ENCODE measurements at regions not wholly inside any gene's neighbourhood (a gene's known extent, or its start where the extent isn't known, plus 50 kb on each side); places are given as distances from the start of the nearest gene placed in this dataset.

- in situ Hi-C loops (cut with MboI; ENCODE audit: low sequenced_read_pairs) = loop anchor here (10.0 kb wide), 1 partner anchor 75 kb away; the partner anchor contains the start of gene C15orf39
These were observed 71.9 kb upstream of the C15orf39 start for GRCh38 chr15:75129788-75130187.

DNA sequence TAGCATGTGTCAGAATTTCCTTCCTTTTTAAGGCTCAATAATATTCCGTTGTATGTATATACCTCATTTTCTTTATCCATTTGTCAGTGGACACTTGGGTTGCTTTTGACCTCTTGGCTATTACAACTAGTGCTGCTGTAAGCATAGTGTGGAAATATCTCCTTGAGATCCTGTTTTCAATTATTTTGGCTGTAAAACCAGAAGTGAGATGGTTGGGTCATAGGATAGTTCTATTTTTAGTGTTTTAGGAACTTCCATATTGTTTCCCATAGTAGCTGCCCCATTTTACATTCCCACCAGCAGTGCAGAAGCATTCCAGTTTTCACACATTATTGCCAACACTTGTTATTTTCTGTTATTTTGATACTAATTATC lies 70.4 kb upstream of the C15orf39 start:
- in situ Hi-C loops (cut with MboI; ENCODE audit: low sequenced_read_pairs) = no loop called here

- in situ Hi-C loops (cut with MboI; ENCODE audit: low sequenced_read_pairs) = no loop called here
These were observed 66.9 kb upstream of the C15orf39 start for GRCh38 chr15:75134748-75135147.

DNA sequence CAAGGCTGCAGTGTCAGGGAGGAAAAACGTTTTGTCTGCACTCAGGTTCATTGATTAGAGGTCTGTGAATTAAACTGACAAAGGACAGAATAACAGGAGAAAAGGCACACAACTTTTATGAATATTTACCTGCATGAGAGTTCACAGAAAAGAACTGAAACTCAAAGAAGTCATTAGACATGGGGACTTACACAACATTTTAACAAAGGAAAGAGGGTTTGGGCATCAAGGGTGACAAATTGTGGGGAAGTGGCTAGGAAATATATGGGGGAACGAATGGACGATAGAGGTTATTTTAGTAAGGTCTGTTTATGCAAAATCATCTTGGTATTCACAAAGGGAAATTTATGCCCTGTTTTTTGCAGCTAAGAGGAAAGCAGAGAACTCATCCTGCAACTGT lies 65.6 kb upstream of the C15orf39 start:
- in situ Hi-C loops (cut with MboI; ENCODE audit: low sequenced_read_pairs) = no loop called here

GRCh38 chr15:75136758-75137157 lies 64.9 kb upstream of the C15orf39 start:
- in situ Hi-C loops (cut with MboI; ENCODE audit: low sequenced_read_pairs) = no loop called here

DNA sequence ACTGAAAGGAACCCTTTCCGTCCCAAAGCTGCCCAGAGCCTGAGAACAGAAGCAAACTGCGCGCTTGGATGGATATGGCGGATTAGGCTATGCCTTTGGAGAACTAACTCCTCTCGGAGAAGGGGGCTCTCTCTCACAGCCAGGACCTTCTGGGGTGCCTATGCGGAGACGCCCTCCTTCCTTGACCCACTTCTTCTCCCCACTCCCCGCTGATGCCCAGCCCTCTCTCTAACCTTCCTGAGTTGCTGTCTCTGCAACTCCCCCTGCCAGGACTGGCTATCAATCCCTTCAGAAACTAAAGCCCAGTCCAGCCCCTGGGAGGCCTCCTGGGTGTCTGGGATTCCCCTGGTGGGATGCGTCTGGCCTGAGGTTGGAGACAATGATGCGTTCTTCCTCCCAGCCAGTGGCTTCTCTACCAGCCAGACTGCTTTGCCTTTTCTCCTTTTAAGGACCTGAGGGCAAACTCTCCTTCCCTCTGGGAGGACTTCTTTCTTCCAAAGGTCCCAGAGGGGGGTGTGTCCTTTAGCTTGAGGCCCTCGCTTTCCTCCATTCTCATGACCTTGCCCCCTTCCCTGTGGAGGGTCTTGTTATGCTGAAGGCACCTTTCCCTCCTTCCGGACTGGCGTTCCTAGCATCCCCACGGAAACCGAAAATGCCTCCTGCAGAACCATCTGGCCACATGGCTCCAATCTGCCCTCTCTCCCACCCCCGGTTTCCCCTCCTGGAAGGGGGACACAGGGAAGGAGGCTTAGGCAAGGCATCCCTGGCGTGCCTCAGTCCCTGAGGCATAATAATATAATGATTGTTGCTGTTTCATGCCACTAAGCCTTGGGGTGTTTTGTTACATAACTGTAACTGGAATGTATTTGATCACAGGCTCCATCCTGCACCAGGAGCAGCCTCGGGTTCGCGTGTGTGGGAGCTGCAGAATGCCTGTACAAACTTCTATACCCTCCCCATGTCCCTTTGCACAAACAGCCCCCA lies 63.4 kb upstream of the C15orf39 start:
- in situ Hi-C loops (cut with MboI; ENCODE audit: low sequenced_read_pairs) = no loop called here

DNA sequence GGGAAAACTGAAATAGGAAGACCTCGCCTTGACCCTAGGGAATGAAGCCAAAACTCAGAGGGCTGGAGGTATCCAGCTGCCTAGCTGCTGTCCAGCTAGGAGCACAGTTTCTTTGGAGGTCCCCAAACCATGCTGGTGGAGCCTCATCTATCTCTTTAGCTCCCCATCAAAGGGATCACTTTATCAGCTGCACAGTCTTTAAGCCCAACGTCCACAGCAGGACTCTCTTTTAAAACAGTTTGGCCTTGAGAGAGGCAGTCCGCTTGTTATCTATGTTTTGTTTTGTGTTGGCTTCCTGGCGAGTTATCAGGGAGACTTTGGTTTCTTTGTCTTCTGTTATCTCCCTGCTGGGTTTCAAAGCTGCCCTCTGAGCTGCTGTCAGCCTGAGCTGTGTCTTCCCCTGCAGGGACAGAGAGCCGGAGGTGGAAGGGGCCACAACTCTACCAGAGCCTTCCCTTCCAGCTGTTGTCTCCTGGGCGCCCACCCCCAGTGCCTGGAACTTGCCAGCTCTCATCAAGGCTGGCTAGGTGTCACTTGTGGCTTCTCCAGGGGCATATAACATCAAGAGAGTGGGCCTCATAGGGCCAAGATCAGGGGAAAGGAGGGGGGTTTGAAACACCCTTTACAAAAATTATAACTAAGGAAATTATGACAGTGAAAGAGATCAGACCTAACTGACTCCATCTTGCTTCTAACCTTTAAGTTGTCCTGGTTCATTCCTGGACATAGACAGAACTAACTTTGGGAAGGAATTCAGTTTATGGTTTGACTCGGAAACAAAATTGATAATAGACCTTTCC lies 61.4 kb upstream of the C15orf39 start:
- in situ Hi-C loops (cut with MboI; ENCODE audit: low sequenced_read_pairs) = no loop called here

DNA sequence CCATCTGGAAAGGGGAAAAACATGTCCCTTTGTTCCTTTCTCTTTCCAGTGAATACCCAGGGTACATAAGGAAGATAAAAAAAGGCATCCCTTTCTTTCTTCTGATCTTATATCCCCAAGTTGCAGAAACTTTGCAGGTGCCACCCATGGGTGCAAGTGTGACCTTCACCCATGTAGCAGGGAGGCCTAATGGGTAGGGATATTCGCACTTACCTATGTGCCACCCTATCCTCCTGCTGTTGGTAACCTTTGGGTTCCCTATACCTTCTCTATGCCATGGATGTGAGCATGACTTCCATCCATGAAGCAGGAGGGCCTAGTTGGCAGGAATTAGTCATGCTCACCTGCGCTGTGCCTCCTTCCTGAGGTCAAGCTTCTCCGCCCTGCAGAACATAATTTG lies 59.2 kb upstream of the C15orf39 start:
- in situ Hi-C loops (cut with MboI; ENCODE audit: low sequenced_read_pairs) = no loop called here

- in situ Hi-C loops (cut with MboI; ENCODE audit: low sequenced_read_pairs) = no loop called here
These were observed 57.8 kb upstream of the C15orf39 start for GRCh38 chr15:75143738-75144334.

DNA sequence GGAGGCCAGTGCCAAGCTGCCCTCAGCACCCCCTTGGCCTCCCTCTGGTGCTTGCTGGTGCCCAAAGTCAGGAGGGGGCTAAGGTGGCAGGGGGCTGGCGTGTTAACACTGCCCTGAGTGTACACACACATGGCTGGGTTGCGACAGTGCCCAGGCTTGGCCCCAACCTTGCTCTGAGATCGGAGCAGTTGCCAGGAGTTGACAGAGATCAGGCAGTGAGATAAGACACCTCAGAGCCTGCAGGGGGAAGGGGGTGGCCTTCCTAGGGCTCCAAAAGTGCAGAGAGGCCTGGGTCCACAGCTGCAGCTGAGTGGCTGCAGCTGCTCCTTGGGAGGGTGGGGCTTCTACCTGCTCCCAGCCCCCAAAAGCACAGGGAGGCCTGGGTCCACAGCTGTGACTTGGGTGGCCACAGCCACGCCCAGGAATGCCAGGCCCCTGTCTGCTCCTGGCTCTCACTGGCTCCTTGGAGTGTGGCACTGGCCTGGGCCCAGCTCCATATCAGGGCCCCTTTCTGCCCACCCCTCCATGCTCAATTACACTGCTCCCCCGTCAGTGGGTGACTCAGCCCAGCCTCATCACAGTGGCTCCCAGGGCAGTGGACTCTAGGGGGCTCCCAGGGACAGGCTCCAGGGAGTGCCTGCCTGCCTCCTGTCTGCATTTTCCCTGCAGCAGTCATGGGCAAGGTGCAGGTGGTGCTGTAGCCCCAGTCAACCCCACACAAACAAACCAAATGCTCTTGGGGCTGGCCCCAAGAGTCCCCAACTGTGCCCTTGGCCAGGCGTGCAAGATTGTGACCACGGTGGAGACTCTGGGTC lies 56.4 kb upstream of the C15orf39 start:
- in situ Hi-C loops (cut with MboI; ENCODE audit: low sequenced_read_pairs) = no loop called here

DNA sequence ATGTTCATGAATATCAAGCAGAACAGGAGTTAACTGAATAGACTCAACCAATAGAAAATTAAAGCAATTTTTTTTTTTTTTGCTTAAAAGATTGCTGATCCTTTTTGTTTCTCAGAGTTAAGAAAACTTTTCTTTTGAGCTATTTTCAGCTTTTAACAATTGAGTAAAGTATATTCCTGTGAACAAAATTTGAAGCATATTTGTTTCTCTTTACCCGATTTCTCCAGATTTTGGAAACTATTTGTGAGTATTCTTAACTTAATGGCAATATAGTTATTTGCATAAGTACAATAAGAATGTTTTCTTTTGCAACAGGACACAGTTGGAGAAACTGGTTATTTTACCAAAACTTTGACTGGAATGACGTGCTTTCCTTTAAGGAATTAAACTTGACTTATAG lies 53.4 kb upstream of the C15orf39 start:
- in situ Hi-C loops (cut with MboI; ENCODE audit: low sequenced_read_pairs) = no loop called here

DNA sequence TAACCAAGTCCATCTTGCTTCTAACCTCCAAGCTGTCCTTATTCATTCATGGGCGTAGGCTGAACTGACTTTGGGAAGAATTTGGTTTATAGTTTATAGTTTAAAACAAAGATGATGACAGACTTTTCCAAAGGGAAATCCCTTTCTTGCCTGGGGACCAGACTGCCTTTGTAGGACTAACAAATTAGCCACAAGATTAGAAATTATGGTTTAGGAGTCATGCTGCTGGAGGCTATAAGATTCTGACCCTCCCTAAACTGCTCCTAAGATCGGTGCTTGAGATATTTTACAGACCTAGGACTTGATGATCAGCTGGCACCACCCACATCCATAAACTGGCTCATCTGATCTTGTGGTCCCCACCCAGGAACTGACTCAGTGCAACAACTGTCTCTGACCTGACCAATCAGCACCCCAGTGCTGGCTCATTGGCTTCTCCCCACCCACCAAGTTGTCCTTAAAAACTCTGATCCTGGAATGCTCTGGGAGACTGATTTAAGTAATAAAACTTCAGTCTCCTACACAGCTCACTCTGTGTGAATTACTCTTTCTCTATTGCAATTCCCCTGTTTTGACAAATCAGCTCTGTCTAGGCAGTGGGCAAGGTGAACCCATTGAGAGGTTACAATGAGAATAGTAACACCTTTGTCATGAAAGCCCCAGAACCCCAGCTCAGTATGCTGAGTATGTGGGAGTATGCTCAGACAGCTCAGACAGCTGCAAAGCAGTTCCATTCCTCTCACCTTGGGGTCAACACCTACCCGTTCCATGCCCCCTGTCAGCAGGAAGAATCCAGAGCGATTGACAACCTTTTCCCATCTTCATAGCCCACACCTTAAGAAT lies 51.6 kb upstream of the C15orf39 start:
- in situ Hi-C loops (cut with MboI; ENCODE audit: low sequenced_read_pairs) = no loop called here

GRCh38 chr15:75151214-75152128 lies 50.2 kb upstream of the C15orf39 start:
- in situ Hi-C loops (cut with MboI; ENCODE audit: low sequenced_read_pairs) = no loop called here
